IMR-90 (cell line): ENCODE measurements at regions not wholly inside any gene's neighbourhood (a gene's known extent, or its start where the extent isn't known, plus 50 kb on each side); places are given as distances from the start of the nearest gene placed in this dataset.

Source experiments
- ATAC-seq: fragments of 200-7000 bp; cut with Tn5 transposase; 2 replicates; pipeline ENCODE4 v1.9.1; 2020; ENCODE audit warnings: low read depth, mild to moderate bottlenecking, moderate library complexity
- BruUV-seq: library from RNA; stranded (reverse); fragments of 400-500 nt; replicated peaks from 2 replicates; lab custom pipeline; 2021; lab: Mats Ljungman, UMichigan
- CTCF ChIA-PET: fragments of 300-600 bp; formaldehyde crosslinking; extraction: SDS; loops from one replicate; lab custom pipeline; 2021; ENCODE audit warnings: antibody characterized with exemption; lab: Yijun Ruan, JAX
- POLR2A ChIA-PET: fragments of 300-600 bp; sonication (Branson Sonifier 250); formaldehyde crosslinking; loops from one replicate; lab custom pipeline; 2022; ENCODE audit warnings: antibody characterized with exemption; ENCODE audit not compliant: unreplicated experiment; lab: Charles Lee
- DNase-seq: peaks from one replicate; pipeline ENCODE4 v3.0.0; 2013
- H2AFZ ChIP-seq: replicated peaks from 2 replicates; pipeline ENCODE3; 2013; ENCODE audit warnings: low read length, mild to moderate bottlenecking; ENCODE audit not compliant: poor library complexity
- H2AK5ac ChIP-seq: 2 replicates; pipeline ENCODE4 v1.6.1; 2013; ENCODE audit warnings: low read depth, low read length, inconsistent platforms
- H2AK9ac ChIP-seq: replicated peaks from 2 replicates; pipeline ENCODE3; 2013; ENCODE audit warnings: mild to moderate bottlenecking, low read depth, low read length, moderate library complexity; ENCODE audit not compliant: poor library complexity
- H2BK120ac ChIP-seq: 2 replicates; pipeline ENCODE4 v1.6.1; 2013; ENCODE audit warnings: low read depth, low read length, inconsistent platforms
- H2BK15ac ChIP-seq: 3 replicates; pipeline ENCODE4 v1.6.1; 2013; ENCODE audit warnings: low read depth, low read length, inconsistent platforms
- H2BK20ac ChIP-seq: 2 replicates; pipeline ENCODE4 v1.6.1; 2013; ENCODE audit warnings: low read depth, mild to moderate bottlenecking, inconsistent platforms, low read length, moderate library complexity
- H2BK5ac ChIP-seq: 2 replicates; pipeline ENCODE4 v1.6.1; 2013; ENCODE audit warnings: mild to moderate bottlenecking, low read depth, low read length, inconsistent platforms; ENCODE audit not compliant: poor library complexity, severe bottlenecking
- H3K14ac ChIP-seq: replicated peaks from 2 replicates; pipeline ENCODE4 v1.6.1; 2013; ENCODE audit warnings: low read depth, low read length, inconsistent platforms
- H3K18ac ChIP-seq: 2 replicates; pipeline ENCODE4 v1.6.1; 2013; ENCODE audit warnings: low read depth, low read length, control low read depth
- H3K23ac ChIP-seq: 2 replicates; pipeline ENCODE4 v1.6.1; 2013; ENCODE audit warnings: low read depth, low read length, inconsistent platforms
- H3K27ac ChIP-seq: 2 replicates; pipeline ENCODE4 v1.5.1; 2013; ENCODE audit warnings: mild to moderate bottlenecking, control low read depth, low read length; ENCODE audit not compliant: insufficient read depth
- H3K27me3 ChIP-seq: 2 replicates; pipeline ENCODE4 v1.6.1; 2013; ENCODE audit warnings: low read length; ENCODE audit not compliant: control insufficient read depth, insufficient read depth
- H3K36me3 ChIP-seq: 2 replicates; pipeline ENCODE4 v1.6.1; 2013; ENCODE audit warnings: low read length, mixed read lengths; ENCODE audit not compliant: control insufficient read depth, insufficient read depth
- H3K4ac ChIP-seq: 2 replicates; pipeline ENCODE4 v1.6.1; 2013; ENCODE audit warnings: low read depth, low read length, inconsistent platforms
- H3K4me1 ChIP-seq: 2 replicates; pipeline ENCODE4 v1.6.1; 2013; ENCODE audit warnings: low read length, mixed read lengths; ENCODE audit not compliant: control insufficient read depth, insufficient read depth
- H3K4me2 ChIP-seq: 2 replicates; pipeline ENCODE4 v1.6.1; 2013; ENCODE audit warnings: low read depth, mild to moderate bottlenecking, control low read depth, low read length, moderate library complexity
- H3K4me3 ChIP-seq: 2 replicates; pipeline ENCODE4 v1.5.1; 2013; ENCODE audit warnings: low read depth, mild to moderate bottlenecking, control low read depth, low read length, moderate library complexity; ENCODE audit not compliant: insufficient read depth
- H3K56ac ChIP-seq: 2 replicates; pipeline ENCODE4 v1.6.1; 2013; ENCODE audit warnings: low read length, inconsistent platforms; ENCODE audit not compliant: insufficient read depth; ENCODE audit errors: extremely low read depth
- H3K79me1 ChIP-seq, 2 experiments: 2 replicates each; pipeline ENCODE4 v1.6.1; 2013; ENCODE audit warnings: low read length in 2 of 2, inconsistent platforms in 1 of 2, low read depth in 1 of 2
- H3K9ac ChIP-seq: 2 replicates; pipeline ENCODE4 v1.6.1; 2013; ENCODE audit warnings: low read depth, low read length, control low read depth
- H3K9me1 ChIP-seq: 2 replicates; pipeline ENCODE4 v1.6.1; 2013; ENCODE audit warnings: low read length, inconsistent platforms; ENCODE audit not compliant: insufficient read depth
- H3K9me3 ChIP-seq: 2 replicates; pipeline ENCODE4 v1.6.1; 2013; ENCODE audit warnings: low read length; ENCODE audit not compliant: control insufficient read depth, insufficient read depth
- H4K20me1 ChIP-seq: 2 replicates; pipeline ENCODE4 v1.6.1; 2013; ENCODE audit warnings: low read length, inconsistent platforms; ENCODE audit not compliant: insufficient read depth
- H4K5ac ChIP-seq: 2 replicates; pipeline ENCODE4 v1.6.1; 2013; ENCODE audit warnings: mild to moderate bottlenecking, low read depth, low read length, control low read depth
- H4K8ac ChIP-seq, 2 experiments: 2 replicates each; pipeline ENCODE4 v1.6.1; 2013; ENCODE audit warnings: low read depth in 2 of 2, low read length in 2 of 2, control low read depth in 1 of 2, inconsistent platforms in 1 of 2
- H4K91ac ChIP-seq: 2 replicates; pipeline ENCODE4 v1.6.1; 2013; ENCODE audit warnings: low read depth, low read length, inconsistent platforms; ENCODE audit not compliant: insufficient read depth
- BHLHE40 ChIP-seq: fragments of 150-350 bp; IDR thresholded peaks from 2 replicates; pipeline ENCODE4 v1.6.1; 2016; ENCODE audit warnings: mild to moderate bottlenecking, low read depth, low read length
- CHD1 ChIP-seq: IDR thresholded peaks from 2 replicates; pipeline ENCODE4 v1.6.1; 2012; ENCODE audit warnings: low read depth, low read length, improper control_type of control experiment
- FOS ChIP-seq: fragments of 150-350 bp; IDR thresholded peaks from 2 replicates; pipeline ENCODE4 v1.6.1; 2016; ENCODE audit warnings: low read depth, low read length
- MAFK ChIP-seq: IDR thresholded peaks from 2 replicates; pipeline ENCODE4 v1.6.1; 2012; ENCODE audit warnings: low read depth, low read length, improper control_type of control experiment
- MAZ ChIP-seq: IDR thresholded peaks from 2 replicates; pipeline ENCODE4 v1.6.1; 2012; ENCODE audit warnings: low read depth, mild to moderate bottlenecking, low read length, improper control_type of control experiment, moderate library complexity, borderline replicate concordance
- MXI1 ChIP-seq: IDR thresholded peaks from 2 replicates; pipeline ENCODE4 v1.6.1; 2012; ENCODE audit warnings: low read depth, mild to moderate bottlenecking, low read length, moderate library complexity, borderline replicate concordance
- NFE2L2 ChIP-seq: fragments of 150-350 bp; IDR thresholded peaks from 2 replicates; pipeline ENCODE4 v1.6.1; 2016; ENCODE audit warnings: low read depth, mild to moderate bottlenecking, low read length
- POLR2A ChIP-seq: IDR thresholded peaks from 2 replicates; pipeline ENCODE4 v1.6.1; 2012; ENCODE audit warnings: mild to moderate bottlenecking, low read depth, low read length
- RFX5 ChIP-seq: IDR thresholded peaks from 2 replicates; pipeline ENCODE4 v1.8.0; 2012; ENCODE audit warnings: low read depth, mild to moderate bottlenecking, low read length, moderate library complexity
- SMC3 ChIP-seq: fragments of 150-350 bp; IDR thresholded peaks from 2 replicates; pipeline ENCODE4 v1.6.1; 2016; ENCODE audit warnings: low read depth, mild to moderate bottlenecking, antibody characterized with exemption, low read length, moderate library complexity
- WGBS, 2 experiments: methylation state at CpG; one replicate each; pipeline versions ENCODE4 v1.1.5 to v1.1.7; 2013; ENCODE audit warnings: missing lambda C conversion rate in 2 of 2; ENCODE audit not compliant: insufficient read length in 1 of 2; ENCODE audit errors: extremely low coverage in 2 of 2; 5-methylcytosine and 5-hydroxymethylcytosine counted together
- dilution Hi-C: fragments of 300-500 bp; cut with HindIII; formaldehyde crosslinking; loops from one replicate; pipeline ENCODE4 v1.14.3; 2018; ENCODE audit warnings: low sequenced_read_pairs; ENCODE audit not compliant: unreplicated experiment
- in situ Hi-C: fragments of 300-500 bp; cut with MboI; formaldehyde crosslinking; loops from 3 replicates; pipeline ENCODE4 v1.14.3; 2019; ENCODE audit warnings: low sequenced_read_pairs, inconsistent platforms, mixed read lengths
- intact Hi-C: fragments of 100-400 bp; cut with micrococcal nuclease; formaldehyde crosslinking; loops from 2 replicates; pipeline ENCODE4 v1.10.0; 2022
- TF ChIP-seq, protein P1 (sequence below): fragments of 150-350 bp; IDR thresholded peaks from 2 replicates; pipeline ENCODE4 v1.6.1; 2017; ENCODE audit warnings: mild to moderate bottlenecking, antibody characterized with exemption, low read length, low read depth
- TF ChIP-seq, protein P2 (sequence below): fragments of 150-350 bp; IDR thresholded peaks from 2 replicates; pipeline ENCODE4 v1.6.1; 2016; ENCODE audit warnings: low read depth, mild to moderate bottlenecking, low read length, moderate library complexity, borderline replicate concordance

DNA sequence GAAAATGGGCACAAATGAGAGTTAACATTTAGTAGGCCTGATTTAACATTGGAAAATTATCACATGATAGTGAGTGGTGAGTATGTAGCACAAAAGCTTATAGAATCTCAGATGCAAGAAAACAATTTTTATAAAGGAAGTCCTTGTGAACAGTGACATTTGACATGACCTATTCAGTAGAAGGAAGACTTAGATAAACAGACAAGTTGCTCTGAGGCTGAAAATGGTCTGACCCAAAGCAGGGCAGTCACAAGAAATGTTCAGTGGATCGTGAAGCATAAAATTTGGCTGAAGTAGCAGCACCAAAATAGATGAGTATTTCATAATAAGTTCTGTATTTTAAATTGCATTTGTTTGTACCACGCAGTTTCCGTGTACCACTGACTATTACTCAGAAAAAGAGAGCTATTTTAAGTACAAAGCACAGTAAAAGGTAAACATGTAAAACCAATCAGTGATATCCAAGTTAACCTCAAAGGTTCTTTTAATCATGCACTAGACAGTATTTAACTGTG, 605.7 kb upstream of the PABPC4L start:
- Histone ChIP-seq H3K56ac (no peak overlapping the region), H2AK5ac (no peak overlapping the region), H3K4ac (no peak overlapping the region), H3K14ac (no peak overlapping the region), H3K36me3 (no peaks in the 10 kb centered on the region), H2BK15ac (no peak overlapping the region), H4K91ac (no peak overlapping the region), H2BK120ac (no peak overlapping the region), H3K4me1 (no peaks in the 10 kb centered on the region), H4K5ac (no peak overlapping the region), H3K4me2 (no peak overlapping the region), H3K79me1 (no peaks in the 10 kb centered on the region), H4K8ac (no peak overlapping the region), H3K9me1 (no peaks in the 10 kb centered on the region), H3K18ac (no peak overlapping the region), H3K27ac (no peak overlapping the region), H2BK20ac (no peak overlapping the region), H3K23ac (no peak overlapping the region), H3K27me3 (no peaks in the 10 kb centered on the region), H3K9ac (no peak overlapping the region), H4K20me1 (no peaks in the 10 kb centered on the region), H2BK5ac (no peak overlapping the region), H2AK9ac (no peak overlapping the region), H3K9me3 (no peaks in the 10 kb centered on the region), H3K4me3 (no peak overlapping the region), H2AFZ (no peak overlapping the region)
- in situ Hi-C loops: no loop called here
- dilution Hi-C loops: no loop called here
- TF ChIP-seq POLR2A (no peak), MXI1 (no peak), RFX5 (no peak), MAZ (no peak), SMC3 (no peak), CHD1 (no peak), FOS (no peak), NFE2L2 (no peak), MAFK (no peak), BHLHE40 (no peak)
- TF ChIP-seq, protein P1, sequence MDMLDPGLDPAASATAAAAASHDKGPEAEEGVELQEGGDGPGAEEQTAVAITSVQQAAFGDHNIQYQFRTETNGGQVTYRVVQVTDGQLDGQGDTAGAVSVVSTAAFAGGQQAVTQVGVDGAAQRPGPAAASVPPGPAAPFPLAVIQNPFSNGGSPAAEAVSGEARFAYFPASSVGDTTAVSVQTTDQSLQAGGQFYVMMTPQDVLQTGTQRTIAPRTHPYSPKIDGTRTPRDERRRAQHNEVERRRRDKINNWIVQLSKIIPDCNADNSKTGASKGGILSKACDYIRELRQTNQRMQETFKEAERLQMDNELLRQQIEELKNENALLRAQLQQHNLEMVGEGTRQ: no peak
- TF ChIP-seq, protein P2, sequence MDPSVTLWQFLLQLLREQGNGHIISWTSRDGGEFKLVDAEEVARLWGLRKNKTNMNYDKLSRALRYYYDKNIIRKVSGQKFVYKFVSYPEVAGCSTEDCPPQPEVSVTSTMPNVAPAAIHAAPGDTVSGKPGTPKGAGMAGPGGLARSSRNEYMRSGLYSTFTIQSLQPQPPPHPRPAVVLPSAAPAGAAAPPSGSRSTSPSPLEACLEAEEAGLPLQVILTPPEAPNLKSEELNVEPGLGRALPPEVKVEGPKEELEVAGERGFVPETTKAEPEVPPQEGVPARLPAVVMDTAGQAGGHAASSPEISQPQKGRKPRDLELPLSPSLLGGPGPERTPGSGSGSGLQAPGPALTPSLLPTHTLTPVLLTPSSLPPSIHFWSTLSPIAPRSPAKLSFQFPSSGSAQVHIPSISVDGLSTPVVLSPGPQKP: no peak
- ATAC-seq (no peak), DNase-seq (no peak)
- ChIA-PET POLR2A (no interaction called here), CTCF (no interaction called here)
- BruUV-seq: no TSS peak
- no CpG with 5 or more reads among the region's 3 CpGs for WGBS, 2 experiments
- intact Hi-C loops: no loop called here
